Tibial nerve (tissue), 4 donors: ENCODE measurements at regions not wholly inside any gene's neighbourhood (a gene's known extent, or its start where the extent isn't known, plus 50 kb on each side); places are given as distances from the start of the nearest gene placed in this dataset.

Source experiments
- DNase-seq, 2 donors: peaks; one replicate each; pipeline ENCODE4 v3.0.0-alpha.2; 2019; ENCODE audit warnings: low spot score in 2 of 2
- H3K27ac ChIP-seq, 4 donors: fragments of 200-600 bp; sonication (generic) in 3 of 4; one replicate each; pipeline ENCODE4 v1.5.1; 2017 to 2019; ENCODE audit warnings: mild to moderate bottlenecking in 1 of 4
- H3K27me3 ChIP-seq, 2 donors: fragments of 200-600 bp; sonication (generic) in 1 of 2; one replicate each; pipeline versions ENCODE4 v1.5.1 to v1.6.0; 2017 to 2019
- H3K36me3 ChIP-seq, 3 donors: fragments of 200-600 bp; sonication (generic); one replicate each; pipeline ENCODE4 v1.5.1; 2018 to 2019
- H3K4me1 ChIP-seq, 4 donors: fragments of 200-600 bp; sonication (generic) in 3 of 4; one replicate each; pipeline ENCODE4 v1.5.1; 2017 to 2019
- H3K4me3 ChIP-seq, 4 donors: fragments of 200-600 bp; sonication (generic) in 3 of 4; one replicate each; pipeline ENCODE4 v1.5.1; 2017 to 2019; ENCODE audit warnings: mild to moderate bottlenecking in 1 of 4, moderate library complexity in 1 of 4
- H3K9me3 ChIP-seq, 4 donors: fragments of 200-600 bp; sonication (generic) in 3 of 4; one replicate each; pipeline ENCODE4 v1.5.1; 2017 to 2019
- EP300 ChIP-seq, 2 donors: sonication (generic); formaldehyde crosslinking; IDR thresholded peaks; one replicate each; pipeline ENCODE4 v1.6.1; 2017; ENCODE audit warnings: antibody characterized with exemption in 2 of 2, mild to moderate bottlenecking in 1 of 2
- POLR2A ChIP-seq, 2 donors: fragments of 450-650 bp; IDR thresholded peaks; one replicate each; pipeline ENCODE4 v1.6.1; 2017; ENCODE audit warnings: antibody characterized with exemption in 2 of 2, mild to moderate bottlenecking in 2 of 2, moderate library complexity in 2 of 2
- WGBS, 2 donors: methylation state at CpG; one replicate each; pipeline ENCODE4 v1.1.5; 2018; 5-methylcytosine and 5-hydroxymethylcytosine counted together
- TF ChIP-seq, protein P1 (sequence below), 5 experiments: fragments of 200-600 bp in 3 of 5; fragments of 450-650 bp in 2 of 5; sonication (generic) in 3 of 5; IDR thresholded peaks; one replicate each; pipeline ENCODE4 v1.5.1; 2016 to 2019; ENCODE audit warnings: antibody characterized with exemption in 5 of 5, mild to moderate bottlenecking in 3 of 5, moderate library complexity in 2 of 5

DNA sequence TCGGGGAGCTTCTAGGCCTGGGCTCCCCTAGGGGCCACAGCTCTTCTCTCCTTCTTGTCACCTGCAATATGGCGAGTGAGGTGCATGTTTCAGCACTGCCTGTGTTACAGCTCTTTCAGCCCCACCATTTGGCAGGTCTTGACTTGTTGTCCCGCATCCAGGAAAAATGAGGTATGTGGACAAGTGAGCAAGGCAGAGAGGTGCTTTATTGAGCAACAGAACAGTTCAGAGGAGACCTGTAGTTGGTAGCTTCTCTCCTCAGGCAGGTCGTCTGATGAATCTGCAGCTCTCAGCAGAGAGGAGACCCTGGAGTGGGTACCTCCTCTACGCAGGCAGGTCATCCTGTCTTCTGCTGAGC lies 208.2 kb upstream of the USP25 start:
- Histone ChIP-seq H3K27me3 (no peaks in the 10 kb centered on the region), H3K36me3 (no peaks in the 10 kb centered on the region), H3K4me1 (peaks cover 0 to 2% (median 0%) of the 10 kb centered on the region in 4 donors), H3K4me3 (no peak overlapping the region), H3K27ac (no peak overlapping the region), H3K9me3 (peaks cover 0 to 5% (median 0%) of the 10 kb centered on the region in 4 donors)
- WGBS, 2 donors = 86 to 96% methylated on average over 5 of the region's 5 CpGs
- no peak for TF ChIP-seq EP300 (IDR thresholded peaks at IDR 0.05)
- TF ChIP-seq, protein P1, sequence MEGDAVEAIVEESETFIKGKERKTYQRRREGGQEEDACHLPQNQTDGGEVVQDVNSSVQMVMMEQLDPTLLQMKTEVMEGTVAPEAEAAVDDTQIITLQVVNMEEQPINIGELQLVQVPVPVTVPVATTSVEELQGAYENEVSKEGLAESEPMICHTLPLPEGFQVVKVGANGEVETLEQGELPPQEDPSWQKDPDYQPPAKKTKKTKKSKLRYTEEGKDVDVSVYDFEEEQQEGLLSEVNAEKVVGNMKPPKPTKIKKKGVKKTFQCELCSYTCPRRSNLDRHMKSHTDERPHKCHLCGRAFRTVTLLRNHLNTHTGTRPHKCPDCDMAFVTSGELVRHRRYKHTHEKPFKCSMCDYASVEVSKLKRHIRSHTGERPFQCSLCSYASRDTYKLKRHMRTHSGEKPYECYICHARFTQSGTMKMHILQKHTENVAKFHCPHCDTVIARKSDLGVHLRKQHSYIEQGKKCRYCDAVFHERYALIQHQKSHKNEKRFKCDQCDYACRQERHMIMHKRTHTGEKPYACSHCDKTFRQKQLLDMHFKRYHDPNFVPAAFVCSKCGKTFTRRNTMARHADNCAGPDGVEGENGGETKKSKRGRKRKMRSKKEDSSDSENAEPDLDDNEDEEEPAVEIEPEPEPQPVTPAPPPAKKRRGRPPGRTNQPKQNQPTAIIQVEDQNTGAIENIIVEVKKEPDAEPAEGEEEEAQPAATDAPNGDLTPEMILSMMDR (IDR thresholded peaks at IDR 0.05) = no peak
- TF ChIP-seq POLR2A (IDR thresholded peaks at IDR 0.05) = no peak
- no peak for DNase-seq

DNA sequence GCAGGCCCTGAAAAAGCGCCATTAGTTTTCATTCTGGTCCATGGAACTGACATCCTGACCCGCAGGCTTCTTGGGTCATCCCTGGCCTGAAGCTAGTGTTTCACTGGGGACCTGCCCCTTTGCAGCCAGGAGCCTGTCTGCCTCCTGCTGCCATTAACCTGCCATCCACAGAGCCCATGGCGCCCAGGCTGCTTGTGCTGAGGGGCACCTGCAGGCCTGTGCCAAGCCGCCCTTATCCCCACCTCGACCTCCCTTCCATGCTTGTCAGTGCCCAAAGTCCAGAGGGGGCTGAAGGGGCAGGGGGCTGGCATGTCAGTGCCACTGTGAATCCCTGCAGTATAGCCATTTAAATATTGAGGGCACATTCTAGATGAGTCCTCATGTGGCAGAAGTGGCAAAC lies 207.6 kb upstream of the USP25 start:
- H3K4me3 ChIP-seq = no peak overlapping the region
- H3K27ac ChIP-seq = no peak overlapping the region
- 100% methylated on average over 3 to 5 of the region's 5 CpGs for WGBS, 2 donors
- peaks cover 0 to 3% (median 0%) of the 10 kb centered on the region in 4 donors for H3K4me1 ChIP-seq
- peaks cover 0 to 5% (median 0%) of the 10 kb centered on the region in 4 donors for H3K9me3 ChIP-seq
- no peak for TF ChIP-seq EP300 (IDR thresholded peaks at IDR 0.05)
- TF ChIP-seq POLR2A (IDR thresholded peaks at IDR 0.05) = no peak
- TF ChIP-seq, protein P1 (IDR thresholded peaks at IDR 0.05) = no peak
- DNase-seq = no peak
- H3K27me3 ChIP-seq = no peaks in the 10 kb centered on the region
- no peaks in the 10 kb centered on the region for H3K36me3 ChIP-seq

DNA sequence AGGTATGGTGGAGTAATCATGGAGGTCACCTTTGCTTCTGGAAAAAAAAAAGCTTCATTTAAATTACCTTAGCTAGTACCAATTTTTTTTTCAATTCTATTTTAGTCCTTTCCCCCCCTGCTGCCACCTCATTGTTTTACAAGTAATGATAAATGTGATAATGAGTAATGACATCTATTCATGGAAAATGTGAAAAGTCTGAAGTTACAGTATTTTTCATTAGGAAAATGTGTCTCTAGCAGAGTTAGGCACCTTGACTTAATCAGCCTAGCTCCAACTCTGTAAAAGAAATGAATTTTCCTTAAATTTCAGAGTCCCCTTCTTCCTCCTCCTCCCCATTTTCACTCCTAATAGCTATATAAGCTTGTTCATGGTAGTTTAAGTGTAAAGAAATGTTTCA lies 204.9 kb upstream of the USP25 start:
- H3K4me1 ChIP-seq = peaks cover 0 to 3% (median 0%) of the 10 kb centered on the region in 4 donors
- no peaks in the 10 kb centered on the region for H3K9me3 ChIP-seq
- TF ChIP-seq, protein P1 (IDR thresholded peaks at IDR 0.05) = no peak
- TF ChIP-seq POLR2A (IDR thresholded peaks at IDR 0.05) (no peak), EP300 (IDR thresholded peaks at IDR 0.05) (no peak)
- H3K27me3 ChIP-seq = no peaks in the 10 kb centered on the region
- H3K36me3 ChIP-seq = no peaks in the 10 kb centered on the region
- H3K27ac ChIP-seq = no peak overlapping the region
- H3K4me3 ChIP-seq = no peak overlapping the region
- DNase-seq = no peak

DNA sequence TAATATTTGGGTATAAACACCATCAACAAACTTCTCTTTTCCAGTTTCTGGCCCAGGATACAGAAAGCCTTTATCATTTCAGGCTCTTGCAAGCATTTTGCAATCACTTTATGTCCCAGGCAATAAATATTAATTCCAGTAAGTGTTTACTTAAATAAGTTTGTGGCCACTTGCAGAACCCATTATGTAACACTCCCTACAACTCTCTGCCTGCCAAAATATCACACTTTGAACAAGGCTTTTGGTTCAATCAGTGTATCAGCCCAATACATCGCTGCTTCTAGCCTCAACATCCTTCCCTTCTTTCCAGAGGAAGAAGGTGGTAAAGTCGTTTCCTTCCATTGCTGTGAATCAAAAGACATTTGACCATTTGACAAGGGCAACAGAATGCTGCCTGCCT lies 203.0 kb upstream of the USP25 start:
- Histone ChIP-seq H3K4me1 (peaks cover 0 to 3% (median 0%) of the 10 kb centered on the region in 4 donors), H3K9me3 (no peaks in the 10 kb centered on the region), H3K36me3 (no peaks in the 10 kb centered on the region), H3K27me3 (no peaks in the 10 kb centered on the region), H3K27ac (no peak overlapping the region), H3K4me3 (no peak overlapping the region)
- TF ChIP-seq EP300 (IDR thresholded peaks at IDR 0.05) = no peak
- TF ChIP-seq, protein P1 (IDR thresholded peaks at IDR 0.05) = no peak
- no peak for DNase-seq
- 49 to 55% methylated on average over 2 of the region's 2 CpGs for WGBS, 2 donors

DNA sequence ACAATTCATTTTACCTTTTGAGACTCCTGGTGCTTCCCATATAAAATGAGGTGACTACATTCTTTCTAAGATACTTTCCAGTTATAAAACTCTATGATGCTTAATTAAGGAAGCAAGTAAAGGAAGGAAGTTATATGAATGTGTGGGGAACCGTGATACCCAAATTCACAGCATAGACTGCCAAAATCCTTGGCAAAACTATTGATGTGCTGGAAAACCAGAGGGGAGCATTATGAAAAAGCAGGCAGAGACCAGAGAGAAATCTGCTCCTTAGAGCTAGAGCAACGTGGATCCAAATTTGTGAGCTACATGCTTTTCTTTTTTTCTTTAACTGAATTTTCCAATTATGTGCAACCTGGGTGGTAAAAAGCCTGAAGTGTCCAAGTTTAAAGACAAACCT lies 201.4 kb upstream of the USP25 start:
- Histone ChIP-seq H3K9me3 (no peaks in the 10 kb centered on the region), H3K36me3 (no peaks in the 10 kb centered on the region), H3K27me3 (no peaks in the 10 kb centered on the region), H3K27ac (no peak overlapping the region), H3K4me1 (peaks cover 0 to 3% (median 0%) of the 10 kb centered on the region in 4 donors), H3K4me3 (no peak overlapping the region)
- no peak for DNase-seq
- 44 to 48% methylated on average over 2 of the region's 2 CpGs for WGBS, 2 donors
- TF ChIP-seq, protein P1 (IDR thresholded peaks at IDR 0.05) = no peak
- TF ChIP-seq EP300 (IDR thresholded peaks at IDR 0.05) (no peak), POLR2A (IDR thresholded peaks at IDR 0.05) (no peak)
